GM12864 (cell line): ENCODE measurements at regions not wholly inside any gene's neighbourhood (a gene's known extent, or its start where the extent isn't known, plus 50 kb on each side); places are given as distances from the start of the nearest gene placed in this dataset.

Experiments
- DNase-seq: peaks from one replicate; pipeline ENCODE4 v3.0.0-alpha.2; 2011; ENCODE audit warnings: low read depth
- H3K4me3 ChIP-seq: 2 replicates; pipeline ENCODE4 v1.5.1; 2011; ENCODE audit warnings: mild to moderate bottlenecking, low read depth, low read length, control low read depth
- TF ChIP-seq, protein P1 (sequence below): IDR thresholded peaks from 2 replicates; pipeline ENCODE4 v1.5.1; 2011; ENCODE audit warnings: low read depth, mild to moderate bottlenecking, moderate library complexity, low read length, control low read depth, inconsistent platforms; ENCODE audit errors: missing control alignments

DNA sequence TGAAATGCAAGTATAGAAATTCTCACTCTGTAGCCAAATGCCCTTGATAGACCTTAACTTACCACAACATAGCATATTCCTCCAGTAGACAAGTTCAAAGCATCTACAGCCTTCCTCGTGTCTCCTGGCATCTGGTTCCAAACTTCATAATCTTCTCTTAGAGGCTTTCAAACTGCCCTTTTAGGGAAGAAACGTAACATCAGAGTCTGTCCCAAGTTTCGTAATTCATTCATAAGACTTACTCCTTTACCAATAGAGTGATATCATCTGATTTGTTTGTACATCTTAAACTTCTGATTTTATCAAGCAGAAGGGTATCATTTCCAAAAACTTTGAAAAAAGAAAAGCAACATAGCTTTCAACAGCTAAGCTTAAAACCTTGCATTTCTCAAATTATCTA, 137.4 kb downstream of the SPRY2 start:
- no peak overlapping the region for H3K4me3 ChIP-seq
- TF ChIP-seq, protein P1, sequence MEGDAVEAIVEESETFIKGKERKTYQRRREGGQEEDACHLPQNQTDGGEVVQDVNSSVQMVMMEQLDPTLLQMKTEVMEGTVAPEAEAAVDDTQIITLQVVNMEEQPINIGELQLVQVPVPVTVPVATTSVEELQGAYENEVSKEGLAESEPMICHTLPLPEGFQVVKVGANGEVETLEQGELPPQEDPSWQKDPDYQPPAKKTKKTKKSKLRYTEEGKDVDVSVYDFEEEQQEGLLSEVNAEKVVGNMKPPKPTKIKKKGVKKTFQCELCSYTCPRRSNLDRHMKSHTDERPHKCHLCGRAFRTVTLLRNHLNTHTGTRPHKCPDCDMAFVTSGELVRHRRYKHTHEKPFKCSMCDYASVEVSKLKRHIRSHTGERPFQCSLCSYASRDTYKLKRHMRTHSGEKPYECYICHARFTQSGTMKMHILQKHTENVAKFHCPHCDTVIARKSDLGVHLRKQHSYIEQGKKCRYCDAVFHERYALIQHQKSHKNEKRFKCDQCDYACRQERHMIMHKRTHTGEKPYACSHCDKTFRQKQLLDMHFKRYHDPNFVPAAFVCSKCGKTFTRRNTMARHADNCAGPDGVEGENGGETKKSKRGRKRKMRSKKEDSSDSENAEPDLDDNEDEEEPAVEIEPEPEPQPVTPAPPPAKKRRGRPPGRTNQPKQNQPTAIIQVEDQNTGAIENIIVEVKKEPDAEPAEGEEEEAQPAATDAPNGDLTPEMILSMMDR = no peak
- no peak for DNase-seq

DNA sequence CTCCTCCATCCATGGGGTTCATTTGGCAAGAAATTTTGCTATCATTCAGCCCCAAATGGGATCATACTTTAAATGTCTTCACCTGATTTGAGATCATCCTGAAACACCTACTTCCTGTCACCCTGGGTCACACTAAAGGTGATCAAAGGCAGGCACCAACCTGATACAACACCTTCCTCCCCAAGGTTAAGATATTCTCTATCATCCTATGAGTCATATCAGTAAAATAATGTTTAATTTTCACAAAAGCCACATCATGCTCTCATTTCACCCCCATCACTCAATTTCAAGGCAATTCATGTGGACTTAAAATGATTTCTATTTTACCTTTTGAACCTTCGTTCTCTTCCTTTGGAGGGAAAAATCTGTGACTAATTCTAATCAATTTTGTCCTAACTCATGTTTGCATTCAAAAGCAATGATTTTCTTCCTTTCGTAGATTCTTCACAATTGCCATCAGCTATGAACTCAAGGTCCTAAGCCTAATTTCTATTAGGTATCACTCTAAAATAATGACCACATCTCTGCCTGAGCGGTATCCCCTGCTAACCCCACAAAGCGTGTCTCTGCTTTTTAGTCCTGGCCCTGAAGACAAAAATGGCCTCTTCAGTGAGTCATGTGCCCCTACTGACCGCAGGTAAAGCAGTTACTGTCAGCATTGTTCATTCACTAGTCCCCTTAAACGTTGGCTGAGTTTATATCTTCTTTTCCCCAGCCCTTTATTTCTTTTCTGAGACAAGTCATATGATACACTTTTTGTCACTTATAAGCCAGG, 139.0 kb downstream of the SPRY2 start:
- H3K4me3 ChIP-seq = no peak overlapping the region
- TF ChIP-seq, protein P1 = no peak
- DNase-seq = no peak

DNA sequence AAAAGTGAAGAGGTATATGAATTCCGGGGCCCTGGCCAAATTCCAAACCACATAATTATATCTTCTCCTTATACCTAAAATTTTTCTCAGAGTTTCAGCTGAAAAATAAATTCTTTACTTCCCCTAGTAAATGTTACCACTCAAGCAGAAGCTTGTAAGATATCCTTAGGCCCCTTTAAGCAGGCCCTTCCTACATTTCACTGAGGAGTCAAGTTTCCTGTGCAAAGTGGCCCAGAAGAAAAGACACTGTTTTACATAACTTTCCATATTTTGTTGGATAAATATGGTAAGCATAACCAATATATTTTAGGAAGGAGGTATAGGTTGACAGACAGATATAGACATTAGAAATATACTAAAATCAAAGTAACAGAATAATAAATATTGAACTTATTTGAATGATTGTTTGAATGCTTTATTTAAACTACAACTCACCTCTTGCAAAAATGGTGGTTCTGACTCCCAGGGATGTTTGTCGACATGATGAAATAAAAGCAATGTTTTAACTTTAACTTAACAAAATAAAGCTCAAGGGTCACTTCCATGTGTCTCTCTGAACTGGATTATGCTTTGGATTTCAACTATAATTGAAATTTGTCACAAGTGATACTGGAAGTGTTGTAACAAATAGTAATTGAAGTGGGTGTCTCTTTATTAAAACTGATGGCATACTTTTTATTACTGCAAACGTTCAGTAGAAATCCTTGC, 141.2 kb downstream of the SPRY2 start:
- TF ChIP-seq, protein P1 = no peak
- H3K4me3 ChIP-seq = no peak overlapping the region
- DNase-seq = no peak

DNA sequence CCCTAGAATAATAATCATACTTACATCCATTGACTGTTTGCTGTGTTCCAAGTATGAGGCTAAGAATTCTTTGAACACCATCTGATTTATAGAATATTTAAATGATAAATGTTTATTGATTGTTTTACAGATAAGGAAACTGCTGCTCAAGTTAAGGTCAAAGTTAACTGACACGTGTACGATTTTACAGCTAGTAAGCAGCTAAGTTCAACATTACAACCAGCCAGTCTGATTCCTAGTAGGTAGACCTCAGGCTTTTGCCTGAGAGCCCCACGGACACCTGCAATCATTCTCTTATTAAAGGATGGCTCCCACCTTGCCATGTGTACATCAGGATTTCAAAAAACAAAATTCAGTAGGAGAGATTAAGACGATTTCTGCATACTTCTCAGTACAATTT, 141.9 kb downstream of the SPRY2 start:
- no peak overlapping the region for H3K4me3 ChIP-seq
- TF ChIP-seq, protein P1 = no peak
- no peak for DNase-seq

DNA sequence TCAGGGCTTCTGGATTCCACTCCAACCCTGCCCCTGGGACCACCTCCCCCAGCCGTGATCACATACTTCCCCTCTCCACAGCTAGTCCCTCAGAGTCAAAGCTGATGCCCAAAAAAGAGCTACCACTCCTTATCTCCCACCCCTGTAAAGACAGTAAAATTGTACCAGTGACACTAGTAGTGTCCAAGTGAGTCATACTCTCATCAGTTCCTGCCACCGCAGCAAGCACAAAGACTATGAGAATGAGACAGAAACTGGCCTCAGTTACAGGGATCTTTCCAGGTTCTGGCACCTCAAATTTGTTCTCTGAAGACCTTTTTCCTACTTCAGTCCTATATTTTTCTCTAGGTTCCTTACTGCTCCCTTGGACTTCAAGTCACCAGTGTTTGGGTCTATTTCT, 144.2 kb downstream of the SPRY2 start:
- no peak overlapping the region for H3K4me3 ChIP-seq
- DNase-seq = no peak
- TF ChIP-seq, protein P1 = no peak

DNA sequence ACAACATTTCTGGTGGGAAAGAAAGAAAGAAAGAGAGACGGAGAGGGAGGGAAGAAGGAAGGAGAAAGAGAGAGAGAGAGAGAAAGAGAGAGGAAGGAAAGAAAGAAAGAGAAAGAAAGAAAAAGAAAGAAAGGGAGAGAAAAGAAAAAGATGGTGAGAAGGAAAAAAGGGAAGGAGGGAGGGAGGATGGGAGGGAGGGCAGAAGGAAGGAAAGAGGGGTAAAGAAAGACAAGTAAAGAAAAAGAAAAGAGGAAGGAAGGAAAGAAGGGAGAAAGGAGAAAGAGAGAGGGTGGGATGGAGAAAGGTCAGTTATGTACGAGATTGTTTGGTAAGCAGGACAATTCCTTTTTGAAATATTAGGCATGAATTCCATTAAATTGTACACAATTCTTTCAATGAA, 145.3 kb downstream of the SPRY2 start:
- TF ChIP-seq, protein P1 = no peak
- no peak overlapping the region for H3K4me3 ChIP-seq
- no peak for DNase-seq
